Lower lobe of right lung (tissue), 2 donors: ENCODE measurements at regions not wholly inside any gene's neighbourhood (a gene's known extent, or its start where the extent isn't known, plus 50 kb on each side); places are given as distances from the start of the nearest gene placed in this dataset.

Source experiments
- ATAC-seq, 2 donors: fragments of 200-7000 bp; cut with Tn5 transposase; one replicate each; pipeline ENCODE4 v1.9.1; 2020 to 2022; ENCODE audit warnings: mild to moderate bottlenecking in 2 of 2, moderate library complexity in 2 of 2
- DNase-seq: peaks from one replicate; pipeline ENCODE4 v3.0.0-alpha.2; 2020
- H3K27ac ChIP-seq: fragments of 200-600 bp; one replicate; pipeline ENCODE4 v1.8.0; 2022
- H3K27me3 ChIP-seq: fragments of 200-600 bp; one replicate; pipeline ENCODE4 v1.8.0; 2022; ENCODE audit warnings: low read depth
- H3K36me3 ChIP-seq: fragments of 200-600 bp; one replicate; pipeline ENCODE4 v1.8.0; 2022; ENCODE audit warnings: mild to moderate bottlenecking
- H3K4me1 ChIP-seq: fragments of 200-600 bp; one replicate; pipeline ENCODE4 v1.8.0; 2022
- H3K4me3 ChIP-seq: fragments of 200-600 bp; one replicate; pipeline ENCODE4 v1.8.0; 2022; ENCODE audit warnings: mild to moderate bottlenecking
- H3K9me3 ChIP-seq: fragments of 200-600 bp; one replicate; pipeline ENCODE4 v1.8.0; 2022
- CTCF ChIP-seq: fragments of 200-600 bp; IDR thresholded peaks from one replicate; pipeline ENCODE4 v1.8.0; 2022; ENCODE audit warnings: antibody characterized with exemption, mild to moderate bottlenecking
- intact Hi-C: fragments of 100-400 bp; cut with DNase I; formaldehyde crosslinking; loops from one replicate; pipeline ENCODE4 v1.11.0; 2022
- donor health status: DM: no; HTN: yes; CAD: no; lungs with severe emphysema.

- no peak overlapping the region for H3K27ac ChIP-seq
- TF ChIP-seq CTCF, result no peak
- no peaks in the 10 kb centered on the region for H3K36me3 ChIP-seq
- ATAC-seq (no peak), DNase-seq (no peak)
- H3K4me3 ChIP-seq, result no peak overlapping the region
- peaks cover 5% of the 10 kb centered on the region for H3K4me1 ChIP-seq
- no peaks in the 10 kb centered on the region for H3K27me3 ChIP-seq
- peaks cover 3% of the 10 kb centered on the region for H3K9me3 ChIP-seq
- intact Hi-C loops, result no loop called here
Measured at GRCh38 chr14:61119006-61119405, 138.0 kb downstream of the SLC38A6 start.

- H3K9me3 ChIP-seq, result peaks cover 3% of the 10 kb centered on the region
- H3K4me3 ChIP-seq, result no peak overlapping the region
- intact Hi-C loops, result no loop called here
- H3K27me3 ChIP-seq, result no peaks in the 10 kb centered on the region
- DNase-seq (no peak), ATAC-seq (no peak)
- H3K36me3 ChIP-seq, result no peaks in the 10 kb centered on the region
- no peak overlapping the region for H3K27ac ChIP-seq
- no peaks in the 10 kb centered on the region for H3K4me1 ChIP-seq
- TF ChIP-seq CTCF, result no peak
Measured at GRCh38 chr14:61116369-61116768, 135.3 kb downstream of the SLC38A6 start.

- H3K27ac ChIP-seq, result no peak overlapping the region
- no peak for ATAC-seq
- H3K27me3 ChIP-seq, result no peaks in the 10 kb centered on the region
- H3K4me1 ChIP-seq, result no peaks in the 10 kb centered on the region
- intact Hi-C loops, result no loop called here
- H3K9me3 ChIP-seq, result peaks cover 3% of the 10 kb centered on the region
- TF ChIP-seq CTCF, result no peak
- no peaks in the 10 kb centered on the region for H3K36me3 ChIP-seq
- H3K4me3 ChIP-seq, result no peak overlapping the region
- DNase-seq, result no peak
Measured at GRCh38 chr14:61113561-61114225, 132.6 kb downstream of the SLC38A6 start.

GRCh38 chr14:61112506-61112905 is 131.5 kb downstream of the SLC38A6 start:
- intact Hi-C loops, result no loop called here
- no peak for ATAC-seq

GRCh38 chr14:61111731-61112130 is 130.7 kb downstream of the SLC38A6 start:
- Histone ChIP-seq H3K27me3 (no peaks in the 10 kb centered on the region), H3K9me3 (peaks cover 3% of the 10 kb centered on the region), H3K4me1 (peaks cover 12% of the 10 kb centered on the region), H3K27ac (no peak overlapping the region), H3K36me3 (no peaks in the 10 kb centered on the region), H3K4me3 (no peak overlapping the region)
- DNase-seq (no peak), ATAC-seq (no peak)
- TF ChIP-seq CTCF, result no peak
- intact Hi-C loops, result no loop called here

More at GRCh38 chr14:61112506-61112905, 131.5 kb downstream of the SLC38A6 start:
- Histone ChIP-seq H3K27ac (no peak overlapping the region), H3K9me3 (peaks cover 3% of the 10 kb centered on the region), H3K4me3 (no peak overlapping the region), H3K27me3 (no peaks in the 10 kb centered on the region), H3K4me1 (peaks cover 8% of the 10 kb centered on the region), H3K36me3 (no peaks in the 10 kb centered on the region)
- TF ChIP-seq CTCF, result no peak
- no peak for DNase-seq
